Caco-2 (cell line): ENCODE measurements at regions not wholly inside any gene's neighbourhood (a gene's known extent, or its start where the extent isn't known, plus 50 kb on each side); places are given as distances from the start of the nearest gene placed in this dataset.

ENCODE experiments used
- BruUV-seq: library from RNA; stranded (reverse); fragments of 400-500 nt; replicated peaks from 2 replicates; lab custom pipeline; 2021; lab: Mats Ljungman, UMichigan
- CTCF ChIA-PET: fragments of 300-600 bp; sonication (Branson Sonifier 250); formaldehyde crosslinking; loops from one replicate; lab custom pipeline; 2022; ENCODE audit warnings: antibody characterized with exemption; lab: Charles Lee
- POLR2A ChIA-PET: fragments of 300-600 bp; sonication (Branson Sonifier 250); formaldehyde crosslinking; loops from one replicate; lab custom pipeline; 2022; ENCODE audit warnings: antibody characterized with exemption; lab: Charles Lee
- DNase-seq, 2 experiments: peaks; one replicate each; pipeline versions ENCODE4 v3.0.0 to v3.0.0-alpha.2; 2020 to 2022
- H3K27me3 ChIP-seq: replicated peaks from 2 replicates; pipeline ENCODE4 v1.6.0; 2011; ENCODE audit warnings: low read length; ENCODE audit not compliant: control insufficient read depth, insufficient read depth
- H3K36me3 ChIP-seq: 2 replicates; pipeline ENCODE4 v1.5.1; 2011; ENCODE audit warnings: low read length; ENCODE audit not compliant: control insufficient read depth, insufficient read depth
- H3K4me1 ChIP-seq: fragments of 250-450 bp; sonication (Bioruptor Pico); 2 replicates; pipeline ENCODE4 v1.5.1; 2020; ENCODE audit warnings: mild to moderate bottlenecking
- H3K4me3 ChIP-seq: 2 replicates; pipeline ENCODE4 v1.5.1; 2011; ENCODE audit warnings: low read depth, mild to moderate bottlenecking, control low read depth, low read length
- H3K9me3 ChIP-seq: fragments of 250-450 bp; sonication (Bioruptor Pico); 2 replicates; pipeline ENCODE4 v1.5.1; 2020; ENCODE audit warnings: mild to moderate bottlenecking, moderate library complexity
- H3K27ac Mint-ChIP-seq: one replicate; pipeline ENCODE4 v1.8.0; 2022; ENCODE audit warnings: mixed read lengths; ENCODE audit not compliant: unreplicated experiment
- H3K27me3 Mint-ChIP-seq: one replicate; pipeline ENCODE4 v1.8.0; 2022; ENCODE audit warnings: mixed read lengths; ENCODE audit not compliant: insufficient read depth, unreplicated experiment
- H3K36me3 Mint-ChIP-seq: one replicate; pipeline ENCODE4 v1.8.0; 2022; ENCODE audit warnings: mild to moderate bottlenecking, mixed read lengths; ENCODE audit not compliant: insufficient read depth, unreplicated experiment
- H3K4me1 Mint-ChIP-seq: one replicate; pipeline ENCODE4 v1.8.0; 2022; ENCODE audit warnings: low read depth, mixed read lengths; ENCODE audit not compliant: unreplicated experiment
- H3K4me3 Mint-ChIP-seq: one replicate; pipeline ENCODE4 v1.8.0; 2022; ENCODE audit warnings: mild to moderate bottlenecking, moderate library complexity, mixed read lengths; ENCODE audit not compliant: unreplicated experiment
- H3K9me3 Mint-ChIP-seq: one replicate; pipeline ENCODE4 v1.8.0; 2022; ENCODE audit warnings: mixed read lengths; ENCODE audit not compliant: unreplicated experiment
- CTCF ChIP-seq, 2 experiments: fragments of 200-600 bp in 1 of 2; IDR thresholded peaks; 1 replicate in 1 of 2; 2 replicates in 1 of 2; pipeline versions ENCODE4 v1.5.1 to v1.8.0; 2011 to 2022; ENCODE audit warnings: antibody characterized with exemption in 1 of 2, control low read depth in 1 of 2, inconsistent platforms in 1 of 2, low read depth in 1 of 2, low read length in 1 of 2, mild to moderate bottlenecking in 1 of 2, moderate library complexity in 1 of 2; ENCODE audit not compliant: insufficient read depth in 1 of 2, severe bottlenecking in 1 of 2, unreplicated experiment in 1 of 2
- intact Hi-C: fragments of 100-400 bp; cut with micrococcal nuclease; formaldehyde crosslinking; loops from one replicate; pipeline ENCODE4 v1.10.0; 2022; ENCODE audit not compliant: unreplicated experiment

DNA sequence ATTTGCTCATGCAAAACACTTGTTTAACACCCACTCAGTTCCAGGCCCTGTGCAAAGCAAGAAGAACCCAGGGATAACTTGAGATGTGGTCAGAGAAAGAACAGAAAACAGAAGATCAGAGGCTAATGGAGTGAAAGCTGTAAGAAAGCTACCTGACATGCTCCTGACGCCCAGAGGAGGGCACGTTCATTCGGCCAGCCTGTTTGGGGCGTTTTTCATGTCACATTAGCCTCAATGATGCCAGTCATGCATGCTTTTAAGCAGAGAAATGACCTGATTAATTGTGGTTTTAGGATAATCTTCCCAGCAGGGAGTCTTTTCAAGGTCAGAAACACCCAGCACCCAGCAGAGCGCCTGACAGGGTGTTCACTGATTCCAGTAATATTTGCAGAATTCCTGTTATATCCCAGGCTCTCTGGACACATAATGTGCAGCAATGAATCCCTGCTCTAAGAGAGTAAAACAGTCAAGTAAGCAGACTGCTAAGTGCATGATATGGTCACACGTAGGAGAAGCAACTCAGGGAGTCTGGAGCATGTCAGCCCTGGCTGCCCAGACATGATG is 320.0 kb downstream of the LRATD1 start:
- H3K9me3 ChIP-seq, result no peaks in the 10 kb centered on the region
- H3K27me3 ChIP-seq, result no peaks in the 10 kb centered on the region
- no peak overlapping the region for H3K4me3 Mint-ChIP-seq
- CTCF ChIA-PET, result no interaction called here
- H3K9me3 Mint-ChIP-seq, result peaks cover 10% of the 10 kb centered on the region
- H3K4me1 ChIP-seq, result no peaks in the 10 kb centered on the region
- peaks cover 8% of the 10 kb centered on the region for H3K27me3 Mint-ChIP-seq
- BruUV-seq, result no TSS peak
- no peak for DNase-seq
- no peak overlapping the region for H3K27ac Mint-ChIP-seq
- POLR2A ChIA-PET, result no interaction called here
- intact Hi-C loops, result no loop called here
- no peaks in the 10 kb centered on the region for H3K36me3 ChIP-seq
- H3K4me3 ChIP-seq, result no peak overlapping the region
- H3K36me3 Mint-ChIP-seq, result no peaks in the 10 kb centered on the region
- no peaks in the 10 kb centered on the region for H3K4me1 Mint-ChIP-seq
- no peak for TF ChIP-seq CTCF (IDR thresholded peaks at IDR 0.05; ENCODE audit: insufficient read depth in 1 of 2, low read depth in 1 of 2, low read length in 1 of 2, severe bottlenecking in 1 of 2, unreplicated experiment in 1 of 2)

GRCh38 chr2:14960686-14961324 is 328.3 kb downstream of the LRATD1 start:
- H3K4me3 ChIP-seq, result no peak overlapping the region
- ChIA-PET POLR2A (no interaction called here), CTCF (no interaction called here)
- intact Hi-C loops, result no loop called here
- H3K9me3 Mint-ChIP-seq, result peaks cover 10% of the 10 kb centered on the region
- no peaks in the 10 kb centered on the region for H3K36me3 Mint-ChIP-seq
- TF ChIP-seq CTCF (IDR thresholded peaks at IDR 0.05; ENCODE audit: insufficient read depth in 1 of 2, low read depth in 1 of 2, low read length in 1 of 2, severe bottlenecking in 1 of 2, unreplicated experiment in 1 of 2), result no peak
- no peaks in the 10 kb centered on the region for H3K4me1 Mint-ChIP-seq
- no peak overlapping the region for H3K27ac Mint-ChIP-seq
- no peaks in the 10 kb centered on the region for H3K9me3 ChIP-seq
- no peaks in the 10 kb centered on the region for H3K36me3 ChIP-seq
- no peak overlapping the region for H3K4me3 Mint-ChIP-seq
- no TSS peak for BruUV-seq
- no peaks in the 10 kb centered on the region for H3K27me3 ChIP-seq
- no peaks in the 10 kb centered on the region for H3K4me1 ChIP-seq
- H3K27me3 Mint-ChIP-seq, result peaks cover 8% of the 10 kb centered on the region
- no peak for DNase-seq

DNA sequence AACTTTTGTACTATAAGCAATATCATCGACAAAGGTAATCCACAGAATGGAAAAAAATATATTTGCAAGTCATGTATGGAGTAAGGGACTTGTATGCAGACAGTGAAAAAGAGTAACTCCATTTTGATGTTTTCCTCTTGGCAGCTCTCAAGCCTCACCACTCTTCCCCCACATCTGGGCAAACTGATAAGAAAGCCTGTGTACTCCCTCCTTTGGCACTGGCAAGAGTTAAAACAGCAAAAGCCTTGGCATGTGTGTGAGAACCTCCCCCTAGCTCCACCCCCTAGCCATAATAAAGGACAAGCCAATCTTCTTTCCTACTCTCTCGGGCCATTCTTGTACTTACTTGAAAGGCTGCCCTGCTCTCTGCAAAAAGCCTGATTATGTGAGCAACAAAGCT is 335.2 kb downstream of the LRATD1 start:
- no peaks in the 10 kb centered on the region for H3K9me3 ChIP-seq
- ChIA-PET POLR2A (no interaction called here), CTCF (no interaction called here)
- Mint-ChIP-seq H3K4me1 (no peaks in the 10 kb centered on the region), H3K9me3 (no peaks in the 10 kb centered on the region), H3K36me3 (no peaks in the 10 kb centered on the region), H3K27me3 (peaks cover 6% of the 10 kb centered on the region), H3K27ac (no peak overlapping the region), H3K4me3 (no peak overlapping the region)
- DNase-seq, result no peak
- no peak overlapping the region for H3K4me3 ChIP-seq
- H3K27me3 ChIP-seq, result no peaks in the 10 kb centered on the region
- intact Hi-C loops, result no loop called here
- H3K36me3 ChIP-seq, result no peaks in the 10 kb centered on the region
- BruUV-seq, result no TSS peak
- no peaks in the 10 kb centered on the region for H3K4me1 ChIP-seq
- no peak for TF ChIP-seq CTCF (IDR thresholded peaks at IDR 0.05; ENCODE audit: insufficient read depth in 1 of 2, low read depth in 1 of 2, low read length in 1 of 2, severe bottlenecking in 1 of 2, unreplicated experiment in 1 of 2)
